Neural progenitor cell (in vitro differentiated cells): ENCODE measurements at regions not wholly inside any gene's neighbourhood (a gene's known extent, or its start where the extent isn't known, plus 50 kb on each side); places are given as distances from the start of the nearest gene placed in this dataset.

Experiments used
- DNase-seq: peaks from one replicate; pipeline ENCODE4 v3.0.0-alpha.2; 2016; ENCODE audit warnings: low spot score
- H2AFZ ChIP-seq: fragments of 200-600 bp; sonication (generic); replicated peaks from 2 replicates; pipeline ENCODE4 v1.6.1; 2016; ENCODE audit warnings: antibody characterized with exemption
- H3F3A ChIP-seq: fragments of 200-600 bp; sonication (generic); 2 replicates; pipeline ENCODE4 v1.6.1; 2016; ENCODE audit warnings: antibody characterized with exemption, low read depth
- H3K27ac ChIP-seq: fragments of 200-600 bp; sonication (generic); 2 replicates; pipeline ENCODE4 v1.5.1; 2016; ENCODE audit warnings: mild to moderate bottlenecking
- H3K27me3 ChIP-seq: fragments of 200-600 bp; sonication (generic); 2 replicates; pipeline ENCODE4 v1.6.1; 2016; ENCODE audit warnings: mild to moderate bottlenecking, moderate library complexity
- H3K36me3 ChIP-seq: fragments of 200-600 bp; sonication (generic); 2 replicates; pipeline ENCODE4 v1.5.1; 2016
- H3K4me1 ChIP-seq: fragments of 200-600 bp; sonication (generic); 2 replicates; pipeline ENCODE4 v1.6.1; 2016; ENCODE audit warnings: mixed run types
- H3K4me2 ChIP-seq: fragments of 200-600 bp; sonication (generic); 2 replicates; pipeline ENCODE4 v1.6.1; 2016
- H3K4me3 ChIP-seq: fragments of 200-600 bp; sonication (generic); 2 replicates; pipeline ENCODE4 v1.5.1; 2016
- H3K79me2 ChIP-seq: fragments of 200-600 bp; sonication (generic); 2 replicates; pipeline ENCODE4 v1.6.1; 2016; ENCODE audit warnings: low read depth
- H3K9ac ChIP-seq: fragments of 200-600 bp; sonication (generic); 2 replicates; pipeline ENCODE4 v1.6.1; 2016
- H3K9me3 ChIP-seq: fragments of 200-600 bp; sonication (generic); 2 replicates; pipeline ENCODE4 v1.5.1; 2016; ENCODE audit warnings: low read depth
- H4K20me1 ChIP-seq: fragments of 200-600 bp; sonication (generic); 2 replicates; pipeline ENCODE4 v1.6.1; 2016; ENCODE audit warnings: low read depth
- H3K27ac Mint-ChIP-seq: 3 replicates; pipeline ENCODE4 v1.8.0; 2021; ENCODE audit warnings: mixed read lengths
- H3K27me3 Mint-ChIP-seq: 2 replicates; pipeline ENCODE4 v1.8.0; 2022; ENCODE audit warnings: low read depth, mild to moderate bottlenecking, inconsistent platforms, moderate library complexity, mixed read lengths; ENCODE audit not compliant: insufficient read depth
- H3K36me3 Mint-ChIP-seq: 3 replicates; pipeline ENCODE4 v1.8.0; 2021; ENCODE audit warnings: mixed read lengths
- H3K4me1 Mint-ChIP-seq: 3 replicates; pipeline ENCODE4 v1.8.0; 2021; ENCODE audit warnings: mixed read lengths
- H3K4me3 Mint-ChIP-seq: 3 replicates; pipeline ENCODE4 v1.8.0; 2021; ENCODE audit warnings: mild to moderate bottlenecking, moderate library complexity, mixed read lengths
- H3K9me3 Mint-ChIP-seq: 3 replicates; pipeline ENCODE4 v1.8.0; 2020; ENCODE audit warnings: mixed read lengths
- EZH2 ChIP-seq: fragments of 200-600 bp; sonication (generic); IDR thresholded peaks from 2 replicates; pipeline ENCODE4 v1.6.1; 2017; ENCODE audit warnings: antibody characterized with exemption, mild to moderate bottlenecking, moderate library complexity
- EZH2phosphoT487 ChIP-seq: fragments of 200-600 bp; sonication (generic); IDR thresholded peaks from 2 replicates; pipeline ENCODE4 v1.6.1; 2017; ENCODE audit warnings: antibody characterized with exemption
- TF ChIP-seq, protein P1 (sequence below): fragments of 200-600 bp; sonication (generic); IDR thresholded peaks from 2 replicates; pipeline ENCODE4 v1.5.1; 2017; ENCODE audit warnings: antibody characterized with exemption, mild to moderate bottlenecking

DNA sequence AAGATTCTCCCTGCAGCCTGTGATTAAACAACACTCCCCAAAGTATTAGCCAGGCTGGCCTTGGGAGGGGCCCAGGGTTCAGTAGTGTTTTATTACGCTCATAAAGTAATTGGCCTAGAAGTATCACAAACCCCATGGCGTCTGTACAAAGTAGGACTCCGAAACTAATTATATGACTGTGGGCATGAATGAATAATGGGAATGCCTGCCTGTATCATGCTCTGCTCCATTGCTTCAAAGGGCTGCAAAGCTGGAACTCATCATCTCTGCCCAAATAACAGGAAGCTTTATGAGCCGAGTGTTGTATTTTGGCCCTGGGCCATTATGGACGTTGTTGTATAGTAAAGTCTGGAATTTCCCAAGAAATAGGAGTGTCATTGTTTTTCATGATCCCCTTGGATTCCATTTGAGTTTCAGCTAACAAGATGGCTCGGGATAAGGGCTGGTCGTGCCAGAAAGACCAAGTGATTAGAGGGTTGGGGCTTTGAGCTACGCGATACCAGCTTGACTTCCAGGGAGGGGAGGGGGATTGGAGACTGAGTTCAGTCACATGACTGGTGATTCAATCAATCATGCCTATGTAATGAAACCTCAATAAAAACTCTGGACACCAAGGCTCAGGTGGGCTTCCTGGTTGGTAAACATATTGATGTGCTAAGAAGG is 65.3 kb upstream of the NPTX2 start:
- Histone ChIP-seq H3K9ac (no peak overlapping the region), H3K9me3 (no peaks in the 10 kb centered on the region), H3K4me3 (no peak overlapping the region), H3K4me1 (no peaks in the 10 kb centered on the region), H3K36me3 (no peaks in the 10 kb centered on the region), H3K27ac (no peak overlapping the region), H3K79me2 (no peaks in the 10 kb centered on the region), H4K20me1 (no peaks in the 10 kb centered on the region), H3K4me2 (no peak overlapping the region), H3F3A (no peaks in the 10 kb centered on the region), H2AFZ (no peak overlapping the region), H3K27me3 (no peaks in the 10 kb centered on the region)
- DNase-seq = no peak
- no peak for TF ChIP-seq EZH2
- TF ChIP-seq, protein P1, sequence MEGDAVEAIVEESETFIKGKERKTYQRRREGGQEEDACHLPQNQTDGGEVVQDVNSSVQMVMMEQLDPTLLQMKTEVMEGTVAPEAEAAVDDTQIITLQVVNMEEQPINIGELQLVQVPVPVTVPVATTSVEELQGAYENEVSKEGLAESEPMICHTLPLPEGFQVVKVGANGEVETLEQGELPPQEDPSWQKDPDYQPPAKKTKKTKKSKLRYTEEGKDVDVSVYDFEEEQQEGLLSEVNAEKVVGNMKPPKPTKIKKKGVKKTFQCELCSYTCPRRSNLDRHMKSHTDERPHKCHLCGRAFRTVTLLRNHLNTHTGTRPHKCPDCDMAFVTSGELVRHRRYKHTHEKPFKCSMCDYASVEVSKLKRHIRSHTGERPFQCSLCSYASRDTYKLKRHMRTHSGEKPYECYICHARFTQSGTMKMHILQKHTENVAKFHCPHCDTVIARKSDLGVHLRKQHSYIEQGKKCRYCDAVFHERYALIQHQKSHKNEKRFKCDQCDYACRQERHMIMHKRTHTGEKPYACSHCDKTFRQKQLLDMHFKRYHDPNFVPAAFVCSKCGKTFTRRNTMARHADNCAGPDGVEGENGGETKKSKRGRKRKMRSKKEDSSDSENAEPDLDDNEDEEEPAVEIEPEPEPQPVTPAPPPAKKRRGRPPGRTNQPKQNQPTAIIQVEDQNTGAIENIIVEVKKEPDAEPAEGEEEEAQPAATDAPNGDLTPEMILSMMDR = no peak
- TF ChIP-seq EZH2phosphoT487 = no peak
- no peak overlapping the region for H3K27ac Mint-ChIP-seq
- H3K9me3 Mint-ChIP-seq = peaks cover 18% of the 10 kb centered on the region
- no peaks in the 10 kb centered on the region for H3K4me1 Mint-ChIP-seq
- H3K4me3 Mint-ChIP-seq = no peak overlapping the region
- no peaks in the 10 kb centered on the region for H3K36me3 Mint-ChIP-seq
- peaks cover 7% of the 10 kb centered on the region for H3K27me3 Mint-ChIP-seq

DNA sequence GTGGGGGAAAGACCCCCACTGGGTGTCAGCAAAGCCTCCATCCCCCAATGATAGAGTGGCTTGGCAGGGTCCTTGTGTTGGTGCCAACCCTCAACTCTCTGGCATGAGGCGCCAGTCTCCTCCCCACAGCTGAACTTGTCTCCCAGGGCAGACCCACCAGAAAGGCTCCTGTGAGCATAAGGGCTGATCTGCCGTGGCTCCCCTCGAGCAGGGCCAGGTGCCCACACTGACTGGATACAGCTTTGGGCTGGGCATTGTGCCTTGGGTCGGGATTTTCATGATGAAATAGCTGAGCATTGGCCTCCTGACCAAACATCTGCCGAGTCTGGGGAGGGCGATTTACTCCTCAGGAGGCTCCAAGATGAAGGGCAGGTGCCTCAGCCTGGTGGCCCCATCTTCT is 68.1 kb upstream of the NPTX2 start:
- no peak overlapping the region for H3K4me3 ChIP-seq
- no peak overlapping the region for H2AFZ ChIP-seq
- H3K4me1 ChIP-seq = no peaks in the 10 kb centered on the region
- no peaks in the 10 kb centered on the region for H3K79me2 ChIP-seq
- TF ChIP-seq EZH2 = no peak
- TF ChIP-seq, protein P1 = no peak
- TF ChIP-seq EZH2phosphoT487 = no peak
- H3K9ac ChIP-seq = no peak overlapping the region
- H3F3A ChIP-seq = no peaks in the 10 kb centered on the region
- peaks cover 18% of the 10 kb centered on the region for H3K9me3 Mint-ChIP-seq
- H3K4me3 Mint-ChIP-seq = no peak overlapping the region
- H3K27me3 ChIP-seq = no peaks in the 10 kb centered on the region
- H3K36me3 Mint-ChIP-seq = no peaks in the 10 kb centered on the region
- no peak overlapping the region for H3K27ac ChIP-seq
- H3K4me2 ChIP-seq = no peak overlapping the region
- peaks cover 7% of the 10 kb centered on the region for H3K27me3 Mint-ChIP-seq
- no peaks in the 10 kb centered on the region for H4K20me1 ChIP-seq
- H3K9me3 ChIP-seq = no peaks in the 10 kb centered on the region
- H3K36me3 ChIP-seq = no peaks in the 10 kb centered on the region
- DNase-seq = no peak
- no peaks in the 10 kb centered on the region for H3K4me1 Mint-ChIP-seq
- H3K27ac Mint-ChIP-seq = no peak overlapping the region

- Histone ChIP-seq H3K27ac (no peak overlapping the region), H3K79me2 (no peaks in the 10 kb centered on the region), H3K9ac (no peak overlapping the region), H2AFZ (no peak overlapping the region), H3F3A (no peaks in the 10 kb centered on the region), H3K4me3 (no peak overlapping the region), H4K20me1 (no peaks in the 10 kb centered on the region), H3K4me1 (no peaks in the 10 kb centered on the region), H3K9me3 (no peaks in the 10 kb centered on the region), H3K4me2 (no peak overlapping the region), H3K36me3 (no peaks in the 10 kb centered on the region), H3K27me3 (no peaks in the 10 kb centered on the region)
- H3K9me3 Mint-ChIP-seq = peaks cover 18% of the 10 kb centered on the region
- TF ChIP-seq, protein P1 = no peak
- TF ChIP-seq EZH2phosphoT487 = no peak
- no peak for TF ChIP-seq EZH2
- H3K27ac Mint-ChIP-seq = no peak overlapping the region
- H3K36me3 Mint-ChIP-seq = no peaks in the 10 kb centered on the region
- no peak overlapping the region for H3K4me3 Mint-ChIP-seq
- no peaks in the 10 kb centered on the region for H3K4me1 Mint-ChIP-seq
- no peak for DNase-seq
- H3K27me3 Mint-ChIP-seq = peaks cover 7% of the 10 kb centered on the region
These were observed 68.7 kb upstream of the NPTX2 start for GRCh38 chr7:98548370-98548769.
